ENCODE measurements at regions not wholly inside any gene's neighbourhood (a gene's known extent, or its start where the extent isn't known, plus 50 kb on each side); places are given as distances from the start of the nearest gene placed in this dataset.

- TF ChIP-seq RXRA (IDR thresholded peaks at IDR 0.05) (no peak), FOXA2 (IDR thresholded peaks at IDR 0.05) (no peak), ATF3 (IDR thresholded peaks at IDR 0.05) (no peak), HNF4G (IDR thresholded peaks at IDR 0.05) (no peak), CTCF (IDR thresholded peaks at IDR 0.05; ENCODE audit: low read depth, low read length, missing input control) (no peak), ZBTB33 (IDR thresholded peaks at IDR 0.05) (no peak), RAD21 (IDR thresholded peaks at IDR 0.05) (no peak), NR2F2 (IDR thresholded peaks at IDR 0.05) (no peak), JUND (IDR thresholded peaks at IDR 0.05) (no peak), GABPA (IDR thresholded peaks at IDR 0.05 in 1 of 2, conservative IDR thresholded peaks at IDR 0.05 in 1 of 2) (no peak), TAF1 (conservative IDR thresholded peaks at IDR 0.05) (no peak), EGR1 (IDR thresholded peaks at IDR 0.05; ENCODE audit: low read depth in 2 of 2) (no peak), SP1 (IDR thresholded peaks at IDR 0.05) (no peak), YY1 (IDR thresholded peaks at IDR 0.05) (no peak), MAX (IDR thresholded peaks at IDR 0.05) (no peak), HNF4A (conservative IDR thresholded peaks at IDR 0.05) (no peak), FOXA1 (IDR thresholded peaks at IDR 0.05) (no peak), REST (IDR thresholded peaks at IDR 0.05) (no peak)
- H3K9ac ChIP-seq (ENCODE audit: low read depth in 1 of 2, low read length in 2 of 2), result no peak overlapping the region
- H3K4me1 ChIP-seq (ENCODE audit: control insufficient read depth in 4 of 4, insufficient read depth in 4 of 4, low read length in 3 of 4), result no peaks in the 10 kb centered on the region
- no peak for DNase-seq (ENCODE audit: low spot score)
- no peak overlapping the region for H3K4me3 ChIP-seq (ENCODE audit: low read depth in 1 of 3, low read length in 3 of 3)
- no peaks in the 10 kb centered on the region for H3K36me3 ChIP-seq (ENCODE audit: control insufficient read depth in 4 of 4, insufficient read depth in 3 of 4, low read depth in 1 of 4, low read length in 3 of 4)
- H3K27ac ChIP-seq (ENCODE audit: low read depth in 1 of 2, low read length in 2 of 2), result no peak overlapping the region
- no peaks in the 10 kb centered on the region for H3K27me3 ChIP-seq (ENCODE audit: control insufficient read depth in 4 of 4, insufficient read depth in 4 of 4, low read length in 3 of 4)
- no peaks in the 10 kb centered on the region for H3K9me3 ChIP-seq (ENCODE audit: control insufficient read depth in 4 of 4, low read length in 3 of 4)
- 69% methylated on average over 3 of the region's 3 CpGs for WGBS
Measured at GRCh38 chr3:18643281-18643680, 218.1 kb upstream of the SATB1 start.

Measured in liver (tissue), 8 donors.